A673 (cell line): ENCODE measurements at regions not wholly inside any gene's neighbourhood (a gene's known extent, or its start where the extent isn't known, plus 50 kb on each side); places are given as distances from the start of the nearest gene placed in this dataset.

Source experiments
- BruUV-seq: library from RNA; stranded (reverse); fragments of 400-500 nt; replicated peaks from 2 replicates; lab custom pipeline; 2021; lab: Mats Ljungman, UMichigan
- CTCF ChIA-PET: fragments of 300-600 bp; sonication (Branson Sonifier 250); formaldehyde crosslinking; loops from one replicate; lab custom pipeline; 2022; ENCODE audit warnings: antibody characterized with exemption; lab: Charles Lee
- POLR2A ChIA-PET: fragments of 300-600 bp; sonication (Branson Sonifier 250); formaldehyde crosslinking; loops from one replicate; lab custom pipeline; 2022; ENCODE audit warnings: antibody characterized with exemption; ENCODE audit not compliant: low non-redundant PET; lab: Charles Lee
- DNase-seq: peaks from one replicate; pipeline ENCODE4 v3.0.0-alpha.2; 2015; ENCODE audit warnings: low spot score
- H3K27ac ChIP-seq: fragments of 200-600 bp; sonication (generic); 2 replicates; pipeline ENCODE4 v1.5.1; 2016; ENCODE audit warnings: mixed run types, low read depth, mild to moderate bottlenecking, mixed read lengths, antibody characterized with exemption, low read length; ENCODE audit not compliant: poor library complexity, severe bottlenecking
- H3K27me3 ChIP-seq: fragments of 200-600 bp; sonication (generic); replicated peaks from 2 replicates; pipeline ENCODE4 v1.6.1; 2017; ENCODE audit warnings: mixed run types, low read depth, mild to moderate bottlenecking, mixed read lengths, antibody characterized with exemption, low read length; ENCODE audit not compliant: insufficient read depth, poor library complexity
- H3K36me3 ChIP-seq: fragments of 200-600 bp; sonication (generic); 2 replicates; pipeline ENCODE4 v1.6.1; 2016; ENCODE audit warnings: mixed run types, mild to moderate bottlenecking, mixed read lengths, antibody characterized with exemption, low read length; ENCODE audit not compliant: insufficient read depth, poor library complexity, severe bottlenecking
- H3K4me1 ChIP-seq: fragments of 200-600 bp; sonication (generic); 2 replicates; pipeline ENCODE4 v1.6.1; 2017; ENCODE audit warnings: mixed run types, mild to moderate bottlenecking, mixed read lengths, antibody characterized with exemption, low read length; ENCODE audit not compliant: insufficient read depth, poor library complexity, severe bottlenecking
- H3K4me3 ChIP-seq: fragments of 200-600 bp; sonication (generic); 2 replicates; pipeline ENCODE4 v1.5.1; 2016; ENCODE audit warnings: low read depth, mixed run types, mild to moderate bottlenecking, mixed read lengths, low read length; ENCODE audit not compliant: poor library complexity, severe bottlenecking
- H3K9me3 ChIP-seq: fragments of 200-600 bp; sonication (generic); 2 replicates; pipeline ENCODE4 v1.6.1; 2016; ENCODE audit warnings: mixed run types, low read depth, mild to moderate bottlenecking, mixed read lengths, antibody characterized with exemption, low read length; ENCODE audit not compliant: poor library complexity, severe bottlenecking
- CTCF ChIP-seq: fragments of 300-800, 200-600 bp; sonication (generic); conservative IDR thresholded peaks from 2 replicates; pipeline ENCODE4 v1.5.1; 2017; ENCODE audit warnings: low read depth, mild to moderate bottlenecking, antibody characterized with exemption, low read length, moderate library complexity, mixed read lengths
- EZH2 ChIP-seq: fragments of 200-600 bp; sonication (generic); IDR thresholded peaks from 2 replicates; pipeline ENCODE4 v1.6.1; 2017; ENCODE audit warnings: borderline replicate concordance, low read depth, mild to moderate bottlenecking, mixed read lengths, antibody characterized with exemption, low read length; ENCODE audit not compliant: poor library complexity, severe bottlenecking
- intact Hi-C: fragments of 100-400 bp; cut with micrococcal nuclease; formaldehyde crosslinking; loops from one replicate; pipeline ENCODE4 v1.10.0; 2022; ENCODE audit not compliant: unreplicated experiment

GRCh38 chr2:100222844-100223243, 80.5 kb upstream of the AFF3 start:
- H3K4me1 ChIP-seq: no peaks in the 10 kb centered on the region
- intact Hi-C loops: no loop called here
- POLR2A ChIA-PET: no interaction called here
- no peaks in the 10 kb centered on the region for H3K36me3 ChIP-seq
- DNase-seq: no peak
- no peak overlapping the region for H3K27ac ChIP-seq
- H3K4me3 ChIP-seq: no peak overlapping the region
- H3K27me3 ChIP-seq: peaks cover 33% of the 10 kb centered on the region
- TF ChIP-seq EZH2 (no peak), CTCF (no peak)
- CTCF ChIA-PET: no interaction called here
- no peaks in the 10 kb centered on the region for H3K9me3 ChIP-seq
- BruUV-seq: no TSS peak

GRCh38 chr2:100218552-100218951, 76.2 kb upstream of the AFF3 start:
- TF ChIP-seq EZH2: no peak
- no TSS peak for BruUV-seq
- intact Hi-C loops: no loop called here

GRCh38 chr2:100217323-100217722, 74.9 kb upstream of the AFF3 start:
- Histone ChIP-seq H3K27ac (no peak overlapping the region), H3K4me1 (no peaks in the 10 kb centered on the region), H3K27me3 (peaks cover 6% of the 10 kb centered on the region), H3K36me3 (no peaks in the 10 kb centered on the region), H3K9me3 (no peaks in the 10 kb centered on the region), H3K4me3 (no peak overlapping the region)
- no peak for TF ChIP-seq CTCF
- TF ChIP-seq EZH2: no peak
- ChIA-PET CTCF (no interaction called here), POLR2A (no interaction called here)
- BruUV-seq: no TSS peak
- intact Hi-C loops: no loop called here
- DNase-seq: no peak

More at GRCh38 chr2:100218552-100218951, 76.2 kb upstream of the AFF3 start:
- Histone ChIP-seq H3K4me1 (no peaks in the 10 kb centered on the region), H3K9me3 (no peaks in the 10 kb centered on the region), H3K36me3 (no peaks in the 10 kb centered on the region), H3K27me3 (peaks cover 6% of the 10 kb centered on the region), H3K27ac (no peak overlapping the region), H3K4me3 (no peak overlapping the region)
- ChIA-PET CTCF (no interaction called here), POLR2A (no interaction called here)
- no peak for DNase-seq

DNA sequence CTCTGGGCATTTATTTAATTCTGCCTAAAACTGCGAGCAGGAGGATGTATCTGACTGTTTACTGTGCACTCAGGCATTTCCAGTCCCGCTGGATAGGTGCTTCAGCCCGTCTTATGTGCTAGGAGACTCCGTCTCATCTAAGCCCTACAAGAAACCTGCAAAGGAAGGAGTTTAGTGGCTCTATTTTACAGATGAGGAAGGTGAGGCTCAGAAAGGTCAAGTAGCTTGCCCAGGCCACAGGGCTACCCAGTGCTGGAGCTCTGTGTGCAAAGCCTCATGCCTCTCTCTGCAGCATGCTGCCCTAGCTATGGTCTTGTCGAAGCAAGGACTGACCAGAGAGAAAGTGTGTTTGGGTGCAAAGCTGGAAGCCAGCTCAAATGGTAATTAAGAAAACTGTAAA, 73.6 kb upstream of the AFF3 start:
- TF ChIP-seq CTCF (no peak), EZH2 (no peak)
- no TSS peak for BruUV-seq
- no peak for DNase-seq
- POLR2A ChIA-PET: interaction anchor here (0.6 kb wide), 1 partner anchor 31 kb away, joined by 4 read pairs; no protein-coding TSS in a partner anchor
- H3K27ac ChIP-seq: no peak overlapping the region
- intact Hi-C loops: no loop called here
- H3K36me3 ChIP-seq: no peaks in the 10 kb centered on the region
- no peaks in the 10 kb centered on the region for H3K4me1 ChIP-seq
- CTCF ChIA-PET: no interaction called here
- no peak overlapping the region for H3K4me3 ChIP-seq
- peaks cover 11% of the 10 kb centered on the region for H3K27me3 ChIP-seq
- no peaks in the 10 kb centered on the region for H3K9me3 ChIP-seq
